ENCODE measurements at regions not wholly inside any gene's neighbourhood (a gene's known extent, or its start where the extent isn't known, plus 50 kb on each side); places are given as distances from the start of the nearest gene placed in this dataset.

GRCh38 chr13:26834646-26835045 lies 74.1 kb upstream of the GPR12 start:
- in situ Hi-C loops (cut with MboI) (no loop called here), intact Hi-C loops (cut with micrococcal nuclease) (no loop called here)
- no peaks in the 10 kb centered on the region for H3K79me2 ChIP-seq (ENCODE audit: control insufficient read depth, insufficient read depth, low read length)
- TF ChIP-seq TOE1 (IDR thresholded peaks at IDR 0.05; ENCODE audit: borderline replicate concordance), result no peak
- TF ChIP-seq TOE1 (CRISPR knock-in tag; IDR thresholded peaks at IDR 0.05; ENCODE audit: borderline replicate concordance, low read depth), result no peak
- TF ChIP-seq TBL1XR1 (IDR thresholded peaks at IDR 0.05; ENCODE audit: low read length in 2 of 2), result no peak
- TF ChIP-seq HINFP (tag; conservative IDR thresholded peaks at IDR 0.05; ENCODE audit: low read depth), result no peak
- TF ChIP-seq CTCF (IDR thresholded peaks at IDR 0.05 in 2 of 3, conservative IDR thresholded peaks at IDR 0.05 in 1 of 3; ENCODE audit: insufficient read depth in 2 of 3, low read depth in 1 of 3, low read length in 3 of 3), result no peak
- no peak for TF ChIP-seq HNRNPK (IDR thresholded peaks at IDR 0.05; ENCODE audit: low read depth, low read length, poor library complexity, severe bottlenecking)
- TF ChIP-seq THRAP3 (IDR thresholded peaks at IDR 0.05; ENCODE audit: borderline replicate concordance), result no peak
- TF ChIP-seq PRDM10 (IDR thresholded peaks at IDR 0.05; ENCODE audit: partially characterized antibody), result no peak
- TF ChIP-seq PHB (CRISPR knock-in tag; IDR thresholded peaks at IDR 0.05), result no peak
- no peak for TF ChIP-seq RHOXF2B (CRISPR knock-in tag; conservative IDR thresholded peaks at IDR 0.05)
- no peak for TF ChIP-seq SIRT6 (IDR thresholded peaks at IDR 0.05; ENCODE audit: low read depth, low read length)
- no peak for TF ChIP-seq TGIF2 (CRISPR knock-in tag; IDR thresholded peaks at IDR 0.05)
- TF ChIP-seq RBM17 (IDR thresholded peaks at IDR 0.05; ENCODE audit: borderline replicate concordance, low read depth, low read length), result no peak
- TF ChIP-seq HCFC1 (IDR thresholded peaks at IDR 0.05; ENCODE audit: low read depth, low read length), result no peak
- TF ChIP-seq OTX1 (CRISPR knock-in tag; IDR thresholded peaks at IDR 0.05), result no peak
- H3K27me3 ChIP-seq (ENCODE audit: control insufficient read depth in 2 of 2, insufficient read depth in 2 of 2, low read length in 2 of 2), result peaks cover 0 to 4% of the 10 kb centered on the region in 2 experiments; a peak in 3 of 5 replicates
- 3% methylated on average over 4 of the region's 4 CpGs for WGBS (ENCODE audit: insufficient coverage, low coverage, missing lambda C conversion rate)
- BruUV-seq (replicated peaks), result no TSS peak
- H3K9me1 ChIP-seq (ENCODE audit: control insufficient read depth, insufficient read depth, low read length), result no peaks in the 10 kb centered on the region
- H3K27ac ChIP-seq (ENCODE audit: extremely low read depth, low read depth, low read length), result no peak overlapping the region
- no peak for FAIRE-seq
- no peaks in the 10 kb centered on the region for H3K4me1 ChIP-seq (replicated peaks in 1 of 2; ENCODE audit: control insufficient read depth in 2 of 2, insufficient read depth in 2 of 2, low read length in 2 of 2)
- CTCF ChIA-PET (ENCODE audit: low intra/inter-chr PET ratio), result no interaction called here
- no peak overlapping the region for H3K4me2 ChIP-seq (ENCODE audit: insufficient read depth, low read length)
- POLR2A ChIA-PET, result no interaction called here
- H3K9me3 ChIP-seq (replicated peaks; ENCODE audit: control insufficient read depth, insufficient read depth, low read depth, low read length), result no peaks in the 10 kb centered on the region
- ATAC-seq, result no peak
- no peak overlapping the region for H3K9ac ChIP-seq (ENCODE audit: insufficient read depth in 1 of 2, low read depth in 2 of 2, low read length in 2 of 2)
- H2AFZ ChIP-seq (ENCODE audit: low read depth, low read length), result no peak overlapping the region
- no peak for DNase-seq (ENCODE audit: extremely low read depth in 1 of 4, low spot score in 3 of 4)
- no peaks in the 10 kb centered on the region for H4K20me1 ChIP-seq (replicated peaks; ENCODE audit: control insufficient read depth, insufficient read depth, low read length)
- no peaks in the 10 kb centered on the region for H3K36me3 ChIP-seq (ENCODE audit: control insufficient read depth, insufficient read depth, low read length)
- no peak overlapping the region for H3K4me3 ChIP-seq

All from K562 (cell line).